Left colon (tissue), 2 donors: ENCODE measurements at regions not wholly inside any gene's neighbourhood (a gene's known extent, or its start where the extent isn't known, plus 50 kb on each side); places are given as distances from the start of the nearest gene placed in this dataset.

ENCODE experiments used
- ATAC-seq: fragments of 200-7000 bp; cut with Tn5 transposase; one replicate; pipeline ENCODE4 v1.9.1; 2020; ENCODE audit warnings: mild to moderate bottlenecking, moderate library complexity
- DNase-seq, 2 donors: peaks; one replicate each; pipeline ENCODE4 v3.0.0-alpha.2; 2020
- intact Hi-C, 2 donors: fragments of 100-400 bp; cut with DNase I in 1 of 2; cut with micrococcal nuclease in 1 of 2; formaldehyde crosslinking; loops; one replicate each; pipeline versions ENCODE4 v1.11.2 to v1.14.0; 2022; cut with DNase I, micrococcal nuclease
- donor health status: DM: no; HTN: no; CAD: no.
- donor health status: DM: yes; HTN: yes; CAD: no.

DNA sequence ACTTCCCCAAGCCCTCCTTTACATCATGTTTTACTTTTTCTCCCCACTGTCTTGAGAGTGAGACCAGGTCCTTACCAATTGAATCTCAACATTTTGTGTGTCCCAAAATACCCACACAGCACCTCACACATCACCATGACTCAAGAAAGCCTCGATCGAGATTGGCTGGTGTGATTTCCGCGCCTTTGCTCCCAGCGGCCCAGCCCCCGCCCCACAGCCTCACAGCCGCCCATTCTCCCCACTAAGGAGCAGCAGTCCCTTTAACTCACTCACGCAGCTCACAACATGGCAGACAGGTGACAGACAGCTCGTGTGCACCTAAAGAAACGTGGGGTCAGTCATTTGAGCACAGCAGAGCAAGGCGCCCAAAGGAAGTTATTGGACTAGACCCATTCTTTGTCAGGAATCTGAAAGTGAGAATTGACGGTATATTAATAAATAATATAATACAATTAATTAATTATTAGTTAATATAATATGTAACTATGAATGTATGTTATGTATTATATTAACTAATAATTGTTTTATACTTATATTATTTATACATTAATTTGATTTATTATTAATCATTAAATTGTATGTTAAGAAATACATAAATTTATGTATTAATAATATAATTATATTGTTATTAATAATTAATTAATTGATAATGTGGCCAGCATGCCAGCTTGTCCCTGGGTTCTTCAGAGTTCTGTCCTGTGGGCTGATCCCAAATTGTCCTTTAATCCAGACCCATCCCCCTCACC is 204.9 kb upstream of the RNF32 start:
- no peak for DNase-seq
- intact Hi-C loops: no loop called here
- no peak for ATAC-seq

DNA sequence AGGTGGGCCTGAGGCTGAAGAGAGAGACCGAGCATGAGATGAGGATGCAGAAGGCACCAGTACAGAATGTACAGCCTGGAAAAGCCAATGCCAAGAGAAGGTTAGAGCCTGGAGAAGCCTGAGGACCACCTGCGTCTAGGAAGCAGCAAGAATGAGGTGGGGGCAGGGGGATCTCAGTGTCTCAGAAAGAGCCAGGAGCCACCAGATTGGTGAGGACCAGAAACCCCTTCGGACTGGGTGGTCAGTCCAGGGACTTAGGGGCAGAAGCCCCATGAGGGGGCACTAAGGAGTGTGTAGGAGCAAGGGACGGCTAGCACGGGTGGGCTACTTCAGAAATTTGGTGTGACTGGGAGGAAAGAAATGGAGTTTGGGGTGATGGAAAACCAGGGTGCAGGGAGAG is 205.9 kb upstream of the RNF32 start:
- intact Hi-C loops: no loop called here
- no peak for DNase-seq
- no peak for ATAC-seq

- no peak for ATAC-seq
- intact Hi-C loops: no loop called here
Observed at GRCh38 chr7:156432018-156432417, 208.6 kb upstream of the RNF32 start.

DNA sequence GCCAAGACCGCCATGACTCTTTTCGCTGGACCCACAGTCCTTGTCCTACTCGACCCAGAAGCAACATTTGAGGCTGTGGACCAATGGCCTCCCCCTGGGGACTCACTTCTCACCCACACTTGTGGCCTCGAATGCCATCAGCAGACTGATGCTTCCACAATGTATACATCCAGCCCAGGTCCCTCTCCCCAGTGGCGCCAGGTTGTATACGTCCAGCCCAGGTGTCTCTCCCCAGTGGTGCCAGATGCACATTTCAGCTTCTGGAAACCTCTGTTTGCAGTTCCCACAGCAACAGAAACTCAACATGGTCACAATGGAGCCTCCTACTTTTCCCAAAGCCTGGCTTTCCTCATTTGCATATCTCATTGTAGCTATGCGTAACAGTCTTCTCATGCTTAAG is 210.5 kb upstream of the RNF32 start:
- intact Hi-C loops: no loop called here
- ATAC-seq: no peak
- no peak for DNase-seq

More at GRCh38 chr7:156432018-156432417, 208.6 kb upstream of the RNF32 start:
- no peak for DNase-seq

GRCh38 chr7:156429514-156429913 is 211.1 kb upstream of the RNF32 start:
- intact Hi-C loops: no loop called here
- no peak for DNase-seq
- no peak for ATAC-seq

DNA sequence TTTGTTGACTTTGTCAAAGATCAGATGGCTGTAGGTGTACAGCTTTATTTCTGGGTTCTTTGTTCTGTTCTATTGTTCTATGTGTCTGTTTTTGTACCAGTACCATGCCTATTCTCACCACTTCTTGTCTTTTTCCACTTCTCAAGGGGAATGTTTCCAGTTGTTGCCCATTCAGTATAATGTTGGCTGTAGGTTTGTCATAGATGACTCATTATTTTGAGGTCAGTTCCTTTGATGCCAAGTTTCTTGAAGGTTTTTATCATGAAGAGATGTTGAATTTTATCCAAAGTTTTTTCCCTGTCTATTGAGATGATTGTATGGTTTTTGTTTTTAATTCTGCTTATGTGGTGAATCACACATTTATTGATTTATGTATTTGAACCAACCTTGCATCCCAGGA is 216.7 kb upstream of the RNF32 start:
- no peak for ATAC-seq
- intact Hi-C loops: no loop called here
- DNase-seq: no peak

- ATAC-seq: no peak
- intact Hi-C loops: no loop called here
- no peak for DNase-seq
Observed at GRCh38 chr7:156420496-156420895, 220.1 kb upstream of the RNF32 start.

DNA sequence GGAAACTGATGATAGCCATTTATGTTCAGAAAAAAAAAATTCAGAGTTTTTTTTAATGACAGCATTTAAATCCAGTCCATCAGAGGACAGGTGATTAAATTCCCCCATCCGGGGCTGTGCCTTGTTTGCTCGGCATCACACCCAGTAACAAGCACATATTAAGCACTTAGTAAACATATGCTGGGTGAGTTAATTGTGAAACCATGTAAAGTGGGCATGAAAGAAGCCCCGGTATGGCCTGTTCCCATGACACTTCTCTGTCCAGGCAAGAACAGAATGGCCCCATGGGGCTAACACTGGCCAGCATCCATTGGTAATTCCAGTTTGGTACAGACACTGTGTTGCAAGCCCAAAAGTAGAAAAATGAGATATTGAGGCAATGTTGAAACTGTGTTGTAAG is 220.8 kb upstream of the RNF32 start:
- intact Hi-C loops: no loop called here
- DNase-seq (no peak), ATAC-seq (no peak)

DNA sequence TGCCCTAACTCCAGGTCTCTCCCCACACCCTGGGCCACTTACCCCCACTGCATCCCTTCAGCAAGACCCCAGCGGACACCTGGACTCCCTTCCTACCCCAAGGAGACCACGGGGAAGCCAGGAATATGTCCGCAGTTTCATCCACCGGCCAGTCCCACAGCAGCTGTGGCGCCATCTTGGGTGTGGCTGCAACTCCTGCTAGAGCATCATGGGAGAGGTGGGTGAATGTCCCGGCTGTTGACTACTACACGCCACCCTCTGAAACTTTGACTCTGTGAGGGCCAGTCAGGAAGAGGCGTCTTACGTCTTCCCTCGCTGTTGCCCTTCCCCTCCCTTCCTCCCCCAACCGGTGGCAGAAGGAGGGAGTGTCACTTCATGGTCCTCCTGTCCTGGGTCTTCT is 238.3 kb upstream of the RNF32 start:
- DNase-seq (no peak), ATAC-seq (no peak)
- intact Hi-C loops: no loop called here

- ATAC-seq (no peak), DNase-seq (no peak)
- intact Hi-C loops: no loop called here
Observed at GRCh38 chr7:156401617-156402016, 239.0 kb upstream of the RNF32 start.

GRCh38 chr7:156400046-156400445 is 240.5 kb upstream of the RNF32 start:
- no peak for ATAC-seq
- no peak for DNase-seq
- intact Hi-C loops: no loop called here

- intact Hi-C loops: no loop called here
Observed at GRCh38 chr7:156397249-156397648, 243.3 kb upstream of the RNF32 start.

GRCh38 chr7:156389116-156389692 is 251.4 kb upstream of the RNF32 start:
- no peak for ATAC-seq

More at GRCh38 chr7:156397249-156397648, 243.3 kb upstream of the RNF32 start:
- DNase-seq: no peak
- no peak for ATAC-seq

DNA sequence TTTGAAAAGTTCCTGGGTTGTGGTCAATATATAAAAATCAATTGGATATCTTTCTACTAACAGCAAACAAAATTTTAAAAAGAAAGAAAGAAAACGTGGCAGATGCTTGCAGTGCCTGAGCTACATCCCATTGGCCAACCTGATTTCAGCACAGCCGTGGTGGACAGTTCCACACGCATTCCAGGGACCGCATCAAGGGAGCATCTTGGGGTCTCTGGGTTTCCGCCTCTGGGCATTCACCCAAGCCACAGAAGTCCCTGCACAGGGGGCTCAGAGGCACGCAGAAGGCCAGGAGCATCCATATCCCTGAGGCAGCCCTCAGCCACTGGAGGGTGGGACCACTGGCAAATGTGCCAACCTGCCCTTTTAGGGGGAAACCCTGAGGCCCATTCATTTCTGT is 254.5 kb upstream of the RNF32 start:
- no peak for ATAC-seq
- no peak for DNase-seq
- intact Hi-C loops: no loop called here

More at GRCh38 chr7:156389116-156389692, 251.4 kb upstream of the RNF32 start:
- intact Hi-C loops: no loop called here
- DNase-seq: no peak

DNA sequence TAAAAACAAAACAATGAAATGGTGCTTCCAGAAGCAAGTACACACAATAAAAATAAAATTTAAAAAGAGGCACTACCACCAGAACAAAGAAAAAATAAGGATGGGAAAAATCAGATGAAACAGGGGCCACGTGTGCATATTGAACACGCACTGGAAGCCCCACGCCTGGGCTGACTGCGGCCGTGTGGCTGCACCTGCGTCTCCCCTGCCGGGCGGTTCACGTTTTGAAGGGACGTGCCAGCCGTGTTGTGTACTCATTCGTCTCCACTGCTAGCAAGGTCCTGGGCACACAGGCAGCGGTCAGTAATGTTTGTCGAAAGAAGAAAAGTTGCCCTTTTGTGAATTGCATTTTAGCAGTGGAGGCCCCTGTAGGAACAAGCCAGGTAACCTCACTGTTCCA is 255.9 kb upstream of the RNF32 start:
- DNase-seq (no peak), ATAC-seq (no peak)
- intact Hi-C loops: no loop called here

- intact Hi-C loops: no loop called here
- DNase-seq (no peak), ATAC-seq (no peak)
Observed at GRCh38 chr7:156383526-156383925, 257.0 kb upstream of the RNF32 start.

DNA sequence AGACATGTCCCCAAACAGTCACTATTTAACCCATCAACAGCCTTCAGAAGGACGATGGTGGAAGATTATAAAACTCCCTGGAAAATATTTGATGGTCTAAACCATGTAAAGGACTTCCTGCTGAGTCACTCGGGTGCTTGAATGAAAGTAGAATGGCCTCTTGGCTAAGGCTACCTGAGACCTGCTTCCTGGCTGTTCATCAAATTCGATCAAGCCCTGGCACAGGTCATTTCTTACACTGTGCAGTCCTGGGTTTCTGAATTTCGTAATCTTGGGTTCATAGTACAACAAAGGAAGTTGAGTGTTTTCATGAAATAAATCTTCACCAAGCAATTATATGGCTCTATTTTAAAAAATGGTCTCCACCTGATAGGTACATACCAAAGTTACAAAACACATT is 260.3 kb upstream of the RNF32 start:
- no peak for ATAC-seq
- DNase-seq: no peak
- intact Hi-C loops: no loop called here

- ATAC-seq (no peak), DNase-seq (no peak)
- intact Hi-C loops: no loop called here
Observed at GRCh38 chr7:156379324-156380070, 261.1 kb upstream of the RNF32 start.

GRCh38 chr7:156378806-156379205 is 261.8 kb upstream of the RNF32 start:
- ATAC-seq (no peak), DNase-seq (no peak)
- intact Hi-C loops: no loop called here

DNA sequence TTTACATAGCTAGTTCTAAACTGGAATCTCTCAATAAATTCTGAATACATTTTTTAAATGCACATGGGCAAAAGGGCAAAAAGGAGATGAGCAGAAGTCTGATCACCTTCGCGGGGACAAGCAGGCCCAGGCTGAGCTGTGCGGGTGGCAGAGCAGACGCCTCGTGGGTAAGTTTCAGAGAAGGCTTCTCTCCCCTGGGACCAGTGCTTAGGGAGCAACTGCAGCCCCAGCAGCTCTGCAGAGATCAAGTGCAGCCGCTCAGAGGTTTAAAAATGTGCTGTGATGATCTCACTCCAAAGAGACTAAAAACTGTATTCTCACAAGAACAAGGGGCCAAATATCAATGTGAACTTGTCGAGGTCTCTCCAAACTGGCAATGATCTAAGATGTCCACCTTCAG is 264.3 kb upstream of the RNF32 start:
- intact Hi-C loops: no loop called here
- DNase-seq: no peak
- no peak for ATAC-seq
